ENCODE measurements at regions not wholly inside any gene's neighbourhood (a gene's known extent, or its start where the extent isn't known, plus 50 kb on each side); places are given as distances from the start of the nearest gene placed in this dataset.

- TF ChIP-seq REST (IDR thresholded peaks at IDR 0.05; ENCODE audit: insufficient read depth in 1 of 2, low read depth in 2 of 2, low read length in 1 of 2) (no peak), SIN3A (IDR thresholded peaks at IDR 0.05; ENCODE audit: borderline replicate concordance, insufficient read depth, low read depth, low read length) (no peak), POLR2AphosphoS5 (IDR thresholded peaks at IDR 0.05; ENCODE audit: low read depth, low read length) (no peak), TCF7L2 (IDR thresholded peaks at IDR 0.05; ENCODE audit: low read depth, low read length) (no peak), CTCF (IDR thresholded peaks at IDR 0.05) (no peak)
- Histone ChIP-seq H3K4me3 (ENCODE audit: low read depth in 2 of 2, low read length in 2 of 2) (no peak overlapping the region), H3K4me1 (ENCODE audit: control insufficient read depth, insufficient read depth, low read length) (no peaks in the 10 kb centered on the region), H3K9me3 (ENCODE audit: control insufficient read depth, insufficient read depth, low read depth, low read length) (no peaks in the 10 kb centered on the region), H3K36me3 (ENCODE audit: control insufficient read depth, insufficient read depth, low read length) (no peaks in the 10 kb centered on the region), H3K27me3 (ENCODE audit: control insufficient read depth, insufficient read depth, low read length) (no peaks in the 10 kb centered on the region), H3K27ac (ENCODE audit: low read length) (no peak overlapping the region)
- BruUV-seq (replicated peaks), result no TSS peak
- DNase-seq (ENCODE audit: low read depth, low spot score) (no peak), ATAC-seq (no peak)
- POLR2A ChIA-PET, result no interaction called here
- CTCF ChIA-PET, result no interaction called here
- intact Hi-C loops (cut with micrococcal nuclease; ENCODE audit: unreplicated experiment), result no loop called here
- in situ Hi-C loops (cut with HindIII; ENCODE audit: low pct_unique_long_range_greater_than_20kb, low sequenced_read_pairs), result no loop called here
These were observed 552.1 kb upstream of the FBXO33 start for GRCh38 chr14:39984323-39984722.

GRCh38 chr14:39977198-39977597 is 545.0 kb upstream of the FBXO33 start:
- no peaks in the 10 kb centered on the region for H3K27me3 ChIP-seq (ENCODE audit: control insufficient read depth, insufficient read depth, low read length)
- CTCF ChIA-PET, result no interaction called here
- H3K36me3 ChIP-seq (ENCODE audit: control insufficient read depth, insufficient read depth, low read length), result no peaks in the 10 kb centered on the region
- DNase-seq (ENCODE audit: low read depth, low spot score) (no peak), ATAC-seq (no peak)
- no peaks in the 10 kb centered on the region for H3K4me1 ChIP-seq (ENCODE audit: control insufficient read depth, insufficient read depth, low read length)
- BruUV-seq (replicated peaks), result no TSS peak
- H3K27ac ChIP-seq (ENCODE audit: low read length), result no peak overlapping the region
- intact Hi-C loops (cut with micrococcal nuclease; ENCODE audit: unreplicated experiment), result no loop called here
- no peaks in the 10 kb centered on the region for H3K9me3 ChIP-seq (ENCODE audit: control insufficient read depth, insufficient read depth, low read depth, low read length)
- POLR2A ChIA-PET, result no interaction called here
- in situ Hi-C loops (cut with HindIII; ENCODE audit: low pct_unique_long_range_greater_than_20kb, low sequenced_read_pairs), result no loop called here
- no peak overlapping the region for H3K4me3 ChIP-seq (ENCODE audit: low read depth in 2 of 2, low read length in 2 of 2)
- TF ChIP-seq REST (IDR thresholded peaks at IDR 0.05; ENCODE audit: insufficient read depth in 1 of 2, low read depth in 2 of 2, low read length in 1 of 2) (no peak), CTCF (IDR thresholded peaks at IDR 0.05) (no peak), SIN3A (IDR thresholded peaks at IDR 0.05; ENCODE audit: borderline replicate concordance, insufficient read depth, low read depth, low read length) (no peak), TCF7L2 (IDR thresholded peaks at IDR 0.05; ENCODE audit: low read depth, low read length) (no peak), POLR2AphosphoS5 (IDR thresholded peaks at IDR 0.05; ENCODE audit: low read depth, low read length) (no peak)

Data from Panc1 (cell line).